ENCODE measurements at regions not wholly inside any gene's neighbourhood (a gene's known extent, or its start where the extent isn't known, plus 50 kb on each side); places are given as distances from the start of the nearest gene placed in this dataset.

DNA sequence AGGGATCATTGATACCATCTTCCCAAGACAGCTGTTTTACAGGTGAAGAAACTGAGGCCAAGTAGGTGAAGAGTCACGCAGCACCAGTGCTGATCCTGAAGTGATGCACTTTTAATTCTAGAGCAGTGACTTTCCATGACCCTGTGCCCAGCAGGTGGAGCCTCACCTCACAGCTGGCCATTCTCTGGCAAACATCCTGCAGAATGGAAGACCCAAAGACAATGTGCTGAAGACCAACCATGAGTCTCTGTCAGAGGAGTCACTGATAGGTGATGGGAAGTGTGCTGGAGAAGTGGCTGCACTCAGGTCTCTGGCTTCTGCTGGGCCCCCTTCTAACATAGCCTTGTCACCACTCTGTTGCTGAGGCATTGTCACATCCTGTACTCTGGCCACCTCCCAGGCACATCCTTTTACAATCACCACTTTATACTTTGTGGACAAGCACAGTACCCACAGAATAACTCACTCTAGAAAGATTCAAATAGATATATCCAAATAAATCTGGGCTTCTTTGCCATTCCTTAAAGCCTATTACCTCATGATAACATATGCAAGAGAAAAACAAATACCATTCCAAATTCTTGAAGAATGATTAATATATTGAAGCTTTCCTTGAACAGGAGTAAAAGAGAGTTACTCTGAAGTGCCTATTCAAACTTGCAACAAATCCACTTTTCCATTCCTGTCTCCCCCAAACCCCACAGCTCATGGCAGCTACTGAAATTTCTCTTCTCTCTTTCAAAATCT lies 64.1 kb upstream of the SCOC start:
- TF ChIP-seq, protein P1, sequence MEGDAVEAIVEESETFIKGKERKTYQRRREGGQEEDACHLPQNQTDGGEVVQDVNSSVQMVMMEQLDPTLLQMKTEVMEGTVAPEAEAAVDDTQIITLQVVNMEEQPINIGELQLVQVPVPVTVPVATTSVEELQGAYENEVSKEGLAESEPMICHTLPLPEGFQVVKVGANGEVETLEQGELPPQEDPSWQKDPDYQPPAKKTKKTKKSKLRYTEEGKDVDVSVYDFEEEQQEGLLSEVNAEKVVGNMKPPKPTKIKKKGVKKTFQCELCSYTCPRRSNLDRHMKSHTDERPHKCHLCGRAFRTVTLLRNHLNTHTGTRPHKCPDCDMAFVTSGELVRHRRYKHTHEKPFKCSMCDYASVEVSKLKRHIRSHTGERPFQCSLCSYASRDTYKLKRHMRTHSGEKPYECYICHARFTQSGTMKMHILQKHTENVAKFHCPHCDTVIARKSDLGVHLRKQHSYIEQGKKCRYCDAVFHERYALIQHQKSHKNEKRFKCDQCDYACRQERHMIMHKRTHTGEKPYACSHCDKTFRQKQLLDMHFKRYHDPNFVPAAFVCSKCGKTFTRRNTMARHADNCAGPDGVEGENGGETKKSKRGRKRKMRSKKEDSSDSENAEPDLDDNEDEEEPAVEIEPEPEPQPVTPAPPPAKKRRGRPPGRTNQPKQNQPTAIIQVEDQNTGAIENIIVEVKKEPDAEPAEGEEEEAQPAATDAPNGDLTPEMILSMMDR (conservative IDR thresholded peaks at IDR 0.05 in 1 of 2, IDR thresholded peaks at IDR 0.05 in 1 of 2; ENCODE audit: low read depth in 1 of 2, low read length in 2 of 2): no peak
- TF ChIP-seq EZH2 (IDR thresholded peaks at IDR 0.05; ENCODE audit: low read length, missing control alignments): no peak

Data from fibroblast of lung (primary cell).